Neural progenitor cell (in vitro differentiated cells): ENCODE measurements at regions not wholly inside any gene's neighbourhood (a gene's known extent, or its start where the extent isn't known, plus 50 kb on each side); places are given as distances from the start of the nearest gene placed in this dataset.

Source experiments
- DNase-seq: peaks from one replicate; pipeline ENCODE4 v3.0.0-alpha.2; 2016; ENCODE audit warnings: low spot score
- H2AFZ ChIP-seq: fragments of 200-600 bp; sonication (generic); replicated peaks from 2 replicates; pipeline ENCODE4 v1.6.1; 2016; ENCODE audit warnings: antibody characterized with exemption
- H3F3A ChIP-seq: fragments of 200-600 bp; sonication (generic); 2 replicates; pipeline ENCODE4 v1.6.1; 2016; ENCODE audit warnings: antibody characterized with exemption, low read depth
- H3K27ac ChIP-seq: fragments of 200-600 bp; sonication (generic); 2 replicates; pipeline ENCODE4 v1.5.1; 2016; ENCODE audit warnings: mild to moderate bottlenecking
- H3K27me3 ChIP-seq: fragments of 200-600 bp; sonication (generic); 2 replicates; pipeline ENCODE4 v1.6.1; 2016; ENCODE audit warnings: mild to moderate bottlenecking, moderate library complexity
- H3K36me3 ChIP-seq: fragments of 200-600 bp; sonication (generic); 2 replicates; pipeline ENCODE4 v1.5.1; 2016
- H3K4me1 ChIP-seq: fragments of 200-600 bp; sonication (generic); 2 replicates; pipeline ENCODE4 v1.6.1; 2016; ENCODE audit warnings: mixed run types
- H3K4me2 ChIP-seq: fragments of 200-600 bp; sonication (generic); 2 replicates; pipeline ENCODE4 v1.6.1; 2016
- H3K4me3 ChIP-seq: fragments of 200-600 bp; sonication (generic); 2 replicates; pipeline ENCODE4 v1.5.1; 2016
- H3K79me2 ChIP-seq: fragments of 200-600 bp; sonication (generic); 2 replicates; pipeline ENCODE4 v1.6.1; 2016; ENCODE audit warnings: low read depth
- H3K9ac ChIP-seq: fragments of 200-600 bp; sonication (generic); 2 replicates; pipeline ENCODE4 v1.6.1; 2016
- H3K9me3 ChIP-seq: fragments of 200-600 bp; sonication (generic); 2 replicates; pipeline ENCODE4 v1.5.1; 2016; ENCODE audit warnings: low read depth
- H4K20me1 ChIP-seq: fragments of 200-600 bp; sonication (generic); 2 replicates; pipeline ENCODE4 v1.6.1; 2016; ENCODE audit warnings: low read depth
- H3K27ac Mint-ChIP-seq: 3 replicates; pipeline ENCODE4 v1.8.0; 2021; ENCODE audit warnings: mixed read lengths
- H3K27me3 Mint-ChIP-seq: 2 replicates; pipeline ENCODE4 v1.8.0; 2022; ENCODE audit warnings: low read depth, mild to moderate bottlenecking, inconsistent platforms, moderate library complexity, mixed read lengths; ENCODE audit not compliant: insufficient read depth
- H3K36me3 Mint-ChIP-seq: 3 replicates; pipeline ENCODE4 v1.8.0; 2021; ENCODE audit warnings: mixed read lengths
- H3K4me1 Mint-ChIP-seq: 3 replicates; pipeline ENCODE4 v1.8.0; 2021; ENCODE audit warnings: mixed read lengths
- H3K4me3 Mint-ChIP-seq: 3 replicates; pipeline ENCODE4 v1.8.0; 2021; ENCODE audit warnings: mild to moderate bottlenecking, moderate library complexity, mixed read lengths
- H3K9me3 Mint-ChIP-seq: 3 replicates; pipeline ENCODE4 v1.8.0; 2020; ENCODE audit warnings: mixed read lengths
- CTCF ChIP-seq: fragments of 200-600 bp; sonication (generic); IDR thresholded peaks from 2 replicates; pipeline ENCODE4 v1.5.1; 2017; ENCODE audit warnings: antibody characterized with exemption, mild to moderate bottlenecking
- EZH2 ChIP-seq: fragments of 200-600 bp; sonication (generic); IDR thresholded peaks from 2 replicates; pipeline ENCODE4 v1.6.1; 2017; ENCODE audit warnings: antibody characterized with exemption, mild to moderate bottlenecking, moderate library complexity
- EZH2phosphoT487 ChIP-seq: fragments of 200-600 bp; sonication (generic); IDR thresholded peaks from 2 replicates; pipeline ENCODE4 v1.6.1; 2017; ENCODE audit warnings: antibody characterized with exemption

GRCh38 chr10:130757821-130758489 lies 553.6 kb downstream of the TCERG1L start:
- Histone ChIP-seq H3K27me3 (no peaks in the 10 kb centered on the region), H3K9me3 (peaks cover 4% of the 10 kb centered on the region), H4K20me1 (no peaks in the 10 kb centered on the region), H3K4me1 (no peaks in the 10 kb centered on the region), H3K4me3 (no peak overlapping the region), H3K36me3 (no peaks in the 10 kb centered on the region), H2AFZ (no peak overlapping the region), H3F3A (no peaks in the 10 kb centered on the region), H3K4me2 (no peak overlapping the region), H3K9ac (no peak overlapping the region), H3K27ac (no peak overlapping the region), H3K79me2 (no peaks in the 10 kb centered on the region)
- H3K4me3 Mint-ChIP-seq = no peak overlapping the region
- DNase-seq = no peak
- H3K9me3 Mint-ChIP-seq = peaks cover 7% of the 10 kb centered on the region
- no peaks in the 10 kb centered on the region for H3K4me1 Mint-ChIP-seq
- no peak overlapping the region for H3K27ac Mint-ChIP-seq
- no peaks in the 10 kb centered on the region for H3K36me3 Mint-ChIP-seq
- H3K27me3 Mint-ChIP-seq = peaks cover 11% of the 10 kb centered on the region
- no peak for TF ChIP-seq EZH2

GRCh38 chr10:130758529-130758928 lies 553.0 kb downstream of the TCERG1L start:
- Histone ChIP-seq H3K4me3 (no peak overlapping the region), H2AFZ (no peak overlapping the region), H3F3A (no peaks in the 10 kb centered on the region), H3K9me3 (peaks cover 4% of the 10 kb centered on the region), H3K4me2 (no peak overlapping the region), H3K79me2 (no peaks in the 10 kb centered on the region), H3K27ac (no peak overlapping the region), H3K4me1 (no peaks in the 10 kb centered on the region), H3K36me3 (no peaks in the 10 kb centered on the region), H3K9ac (no peak overlapping the region), H4K20me1 (no peaks in the 10 kb centered on the region), H3K27me3 (no peaks in the 10 kb centered on the region)
- peaks cover 7% of the 10 kb centered on the region for H3K9me3 Mint-ChIP-seq
- no peak for DNase-seq
- peaks cover 11% of the 10 kb centered on the region for H3K27me3 Mint-ChIP-seq
- H3K36me3 Mint-ChIP-seq = no peaks in the 10 kb centered on the region
- no peak overlapping the region for H3K27ac Mint-ChIP-seq
- H3K4me1 Mint-ChIP-seq = no peaks in the 10 kb centered on the region
- H3K4me3 Mint-ChIP-seq = no peak overlapping the region
- TF ChIP-seq CTCF = no peak
- no peak for TF ChIP-seq EZH2
- TF ChIP-seq EZH2phosphoT487 = no peak

GRCh38 chr10:130761032-130761575 lies 550.4 kb downstream of the TCERG1L start:
- no peak overlapping the region for H2AFZ ChIP-seq
- H3K4me3 Mint-ChIP-seq = peak overlapping the region; percentile 31
- no peaks in the 10 kb centered on the region for H4K20me1 ChIP-seq
- H3K4me1 Mint-ChIP-seq = no peaks in the 10 kb centered on the region
- H3K4me2 ChIP-seq = no peak overlapping the region
- H3K4me3 ChIP-seq = no peak overlapping the region
- TF ChIP-seq EZH2 = no peak
- H3K79me2 ChIP-seq = no peaks in the 10 kb centered on the region
- H3K27me3 ChIP-seq = no peaks in the 10 kb centered on the region
- no peaks in the 10 kb centered on the region for H3K4me1 ChIP-seq
- H3K36me3 Mint-ChIP-seq = no peaks in the 10 kb centered on the region
- H3K27ac ChIP-seq = no peak overlapping the region
- H3K36me3 ChIP-seq = no peaks in the 10 kb centered on the region
- peaks cover 9% of the 10 kb centered on the region for H3K27me3 Mint-ChIP-seq
- H3K27ac Mint-ChIP-seq = no peak overlapping the region
- H3K9me3 ChIP-seq = no peaks in the 10 kb centered on the region
- H3F3A ChIP-seq = no peaks in the 10 kb centered on the region
- H3K9me3 Mint-ChIP-seq = peaks cover 8% of the 10 kb centered on the region
- no peak for DNase-seq
- no peak overlapping the region for H3K9ac ChIP-seq

- Histone ChIP-seq H3K79me2 (no peaks in the 10 kb centered on the region), H3K4me2 (no peak overlapping the region), H3K27me3 (no peaks in the 10 kb centered on the region), H3K36me3 (no peaks in the 10 kb centered on the region), H3K4me3 (no peak overlapping the region), H3K9ac (no peak overlapping the region), H3K9me3 (no peaks in the 10 kb centered on the region), H3K27ac (no peak overlapping the region), H4K20me1 (no peaks in the 10 kb centered on the region), H2AFZ (no peak overlapping the region), H3F3A (no peaks in the 10 kb centered on the region), H3K4me1 (no peaks in the 10 kb centered on the region)
- TF ChIP-seq CTCF (no peak), EZH2phosphoT487 (no peak), EZH2 (no peak)
- Mint-ChIP-seq H3K36me3 (no peaks in the 10 kb centered on the region), H3K4me3 (no peak overlapping the region), H3K9me3 (peaks cover 11% of the 10 kb centered on the region), H3K4me1 (no peaks in the 10 kb centered on the region), H3K27ac (no peak overlapping the region), H3K27me3 (peaks cover 9% of the 10 kb centered on the region)
- DNase-seq = no peak
Observed at GRCh38 chr10:130761788-130762301, 549.7 kb downstream of the TCERG1L start.
